GM21528 (cell line): ENCODE measurements at regions not wholly inside any gene's neighbourhood (a gene's known extent, or its start where the extent isn't known, plus 50 kb on each side); places are given as distances from the start of the nearest gene placed in this dataset.
"Not testable (repeated sequence)": the region's sequence is repeated elsewhere in the genome, so short reads cannot be mapped to it uniquely, and the experiment has no call there.

Experiments
- ATAC-seq: cut with Tn5 transposase; IDR thresholded peaks from one replicate; pipeline ENCODE4 v1.9.1; 2021; ENCODE audit warnings: mild to moderate bottlenecking, moderate library complexity; ENCODE audit not compliant: unreplicated experiment, low FRiP score

DNA sequence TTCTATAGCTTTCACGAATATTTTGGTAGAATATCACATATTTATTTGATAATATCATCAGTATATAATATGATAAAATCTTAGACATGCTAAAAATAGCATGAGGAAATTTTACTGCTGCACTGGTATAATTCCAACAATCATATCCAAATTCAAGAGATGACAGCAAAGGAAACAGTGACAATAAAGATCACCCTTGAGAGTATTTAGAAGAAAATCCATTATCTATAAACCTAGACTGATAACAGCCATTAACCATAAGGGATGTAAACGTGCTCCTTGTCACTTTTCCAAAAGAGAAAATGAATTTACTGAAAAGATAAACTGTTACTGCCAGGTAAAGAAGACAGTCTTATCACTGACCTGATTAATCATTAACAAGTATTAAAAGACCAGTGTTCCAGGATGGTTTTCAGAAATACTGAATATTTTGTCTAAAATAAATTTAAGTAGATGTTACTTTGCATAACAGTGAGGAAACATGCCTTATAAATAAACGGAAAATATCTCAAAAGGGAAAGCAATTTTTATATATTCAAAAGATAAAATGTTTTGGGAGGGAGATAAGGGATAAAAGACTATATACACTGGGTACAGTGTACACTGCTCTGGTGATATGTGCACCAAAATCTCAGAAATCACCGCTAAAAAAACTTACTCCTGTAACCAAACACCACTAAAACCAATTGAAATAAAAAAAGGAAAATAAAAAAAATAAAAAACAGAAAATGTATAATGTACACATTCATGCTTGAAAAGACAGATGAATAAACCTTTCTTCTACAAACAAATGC lies 1704.7 kb downstream of the HACE1 start:
- ATAC-seq: no peak

- ATAC-seq: no peak
Observed at GRCh38 chr6:103153016-103153415, 1706.7 kb downstream of the HACE1 start.

- no peak for ATAC-seq
Observed at GRCh38 chr6:103142902-103143301, 1716.8 kb downstream of the HACE1 start.

- no peak for ATAC-seq
Observed at GRCh38 chr6:103140308-103141027, 1719.3 kb downstream of the HACE1 start.

- ATAC-seq: no peak
Observed at GRCh38 chr6:103139377-103139776, 1720.3 kb downstream of the HACE1 start.

- ATAC-seq: no peak
Observed at GRCh38 chr6:103124471-103124870, 1731.0 kb downstream of the GRIK2 start.

- ATAC-seq: no peak
Observed at GRCh38 chr6:103122766-103123601, 1729.5 kb downstream of the GRIK2 start.

DNA sequence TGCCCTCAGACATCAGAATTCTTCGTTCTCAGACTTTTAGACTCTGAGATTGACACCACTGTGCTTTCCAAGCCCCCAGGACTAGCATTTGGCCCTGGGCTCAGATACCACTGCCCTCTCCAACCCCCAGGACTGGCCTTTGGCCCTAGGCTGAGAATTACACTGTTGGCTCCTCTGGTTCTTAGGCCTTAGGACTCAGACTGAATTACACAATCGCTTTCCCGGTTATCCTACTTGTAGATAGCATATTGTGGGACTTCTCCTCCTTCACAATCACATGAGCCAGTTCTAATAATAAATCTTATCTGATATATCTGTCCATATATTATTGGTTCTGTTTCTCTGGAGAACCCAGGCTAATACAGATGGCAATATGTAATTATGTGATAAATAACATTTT lies 1725.5 kb downstream of the GRIK2 start:
- no peak for ATAC-seq

- no peak for ATAC-seq
Observed at GRCh38 chr6:103114582-103114981, 1721.1 kb downstream of the GRIK2 start.

- no peak for ATAC-seq
Observed at GRCh38 chr6:103113416-103113815, 1719.9 kb downstream of the GRIK2 start.

DNA sequence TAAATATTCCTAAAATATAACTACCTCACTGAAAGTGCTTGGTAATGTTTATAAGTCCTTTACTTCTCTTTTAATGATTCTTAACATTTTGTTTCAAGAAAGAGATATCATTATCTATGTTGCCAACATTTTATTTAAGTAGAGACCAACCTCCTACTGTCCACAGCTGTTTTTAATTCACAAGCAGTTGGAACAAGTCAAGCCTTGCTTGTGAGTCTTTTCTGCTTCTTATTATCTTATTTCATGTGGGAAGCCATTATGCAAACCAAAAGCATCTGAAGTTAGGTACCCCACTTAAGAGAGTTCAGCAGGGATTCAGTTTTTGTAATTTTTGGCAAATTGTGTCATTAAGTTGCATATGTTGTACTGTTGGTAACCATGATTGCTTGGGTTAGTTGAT lies 1714.5 kb downstream of the GRIK2 start:
- ATAC-seq: no peak

GRCh38 chr6:103105686-103106085 lies 1712.2 kb downstream of the GRIK2 start:
- ATAC-seq: no peak

DNA sequence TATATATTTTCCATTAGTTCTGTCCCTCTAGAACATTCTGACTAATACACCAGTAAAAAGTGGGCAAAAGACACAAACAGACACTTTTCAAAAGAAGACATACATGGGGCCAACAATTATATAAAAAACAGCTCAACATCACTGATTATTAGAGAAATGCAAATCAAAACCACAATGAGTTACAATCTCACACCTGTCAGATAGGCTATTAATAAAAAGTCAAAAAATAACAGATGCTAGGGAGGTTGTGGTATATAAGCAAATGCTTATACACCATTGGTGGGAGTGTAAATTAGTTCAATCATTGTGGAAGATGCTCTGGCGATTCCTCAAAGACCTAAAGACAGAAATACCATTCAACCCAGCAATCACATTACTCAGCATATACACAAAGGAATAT lies 1707.8 kb downstream of the GRIK2 start:
- ATAC-seq: no peak

DNA sequence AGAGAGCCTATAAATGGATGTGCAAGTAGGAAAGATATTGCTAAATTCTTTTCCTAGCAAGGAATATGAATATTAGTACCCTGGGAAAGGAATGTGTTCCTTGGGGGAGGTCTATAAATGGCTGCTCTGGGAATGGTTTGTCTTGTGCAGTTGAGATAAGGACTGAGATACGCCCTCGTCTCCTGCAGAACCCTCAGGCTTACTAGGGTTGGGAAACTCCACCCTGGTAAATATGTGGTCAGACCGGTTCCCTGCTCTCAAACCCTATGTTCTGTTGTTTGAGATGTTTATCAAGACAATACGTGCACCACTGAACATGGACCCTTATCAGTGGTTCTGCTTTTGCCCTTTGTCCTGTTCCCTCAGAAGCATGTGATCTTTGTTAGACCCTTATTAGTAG lies 1698.9 kb downstream of the GRIK2 start:
- not testable (repeated sequence) for ATAC-seq

DNA sequence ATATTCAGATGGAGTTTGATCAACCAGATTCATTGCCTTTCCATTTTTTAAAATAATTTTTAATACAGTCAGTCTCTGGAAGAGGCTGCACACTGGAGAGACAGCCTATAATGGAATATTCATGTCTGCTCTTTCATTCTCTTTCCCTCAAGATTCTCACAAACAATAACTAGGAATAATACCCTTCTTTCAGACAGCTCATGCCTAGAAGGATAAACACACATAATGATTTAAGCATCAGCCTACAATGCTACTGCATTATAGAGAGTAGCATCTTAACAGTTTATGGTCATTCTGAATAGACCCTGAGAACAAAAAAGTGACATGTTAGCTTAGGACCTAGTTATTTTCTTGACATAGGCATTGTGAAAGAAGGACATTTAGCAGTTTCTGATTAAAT lies 1692.3 kb downstream of the GRIK2 start:
- no peak for ATAC-seq

GRCh38 chr6:103081876-103082630 lies 1688.5 kb downstream of the GRIK2 start:
- ATAC-seq: no peak

DNA sequence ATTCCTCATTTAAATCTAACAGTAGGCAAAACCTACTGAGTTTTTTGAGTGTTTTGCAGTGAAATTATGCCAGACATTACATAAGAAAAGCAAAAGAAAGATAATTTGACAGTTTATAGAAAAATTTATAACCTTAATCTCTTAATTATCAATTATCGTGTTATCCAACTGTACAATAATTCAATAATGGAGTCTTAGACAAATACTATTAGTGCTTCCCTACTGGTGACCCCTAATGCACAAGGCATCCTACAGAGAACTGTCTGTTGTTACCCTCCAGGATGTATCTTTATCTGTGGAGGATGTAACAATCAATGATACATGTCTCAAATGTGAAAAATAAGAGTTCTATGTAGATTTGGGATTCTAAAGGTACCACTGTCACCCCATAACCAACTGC lies 1687.6 kb downstream of the GRIK2 start:
- ATAC-seq: no peak

DNA sequence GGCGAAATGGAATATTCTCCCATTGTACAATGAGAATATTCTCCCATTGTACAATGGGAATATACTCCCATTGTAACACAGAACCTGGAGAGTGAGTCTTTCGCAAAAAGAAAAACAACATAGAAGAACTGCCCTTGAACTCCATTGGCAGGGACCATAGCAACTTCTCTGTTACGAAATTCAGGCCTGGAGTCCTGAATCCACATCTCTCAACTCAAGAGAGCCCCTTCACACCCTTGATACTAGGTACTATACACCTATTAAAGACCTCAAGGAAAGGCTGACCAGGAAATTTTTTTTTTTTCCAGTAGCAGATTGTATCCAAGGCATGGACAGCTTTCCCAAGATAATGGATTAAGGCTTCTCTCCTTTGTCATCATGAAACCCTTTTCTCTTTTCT lies 1687.0 kb downstream of the GRIK2 start:
- no peak for ATAC-seq

- ATAC-seq: no peak
Observed at GRCh38 chr6:103079867-103080266, 1686.4 kb downstream of the GRIK2 start.

DNA sequence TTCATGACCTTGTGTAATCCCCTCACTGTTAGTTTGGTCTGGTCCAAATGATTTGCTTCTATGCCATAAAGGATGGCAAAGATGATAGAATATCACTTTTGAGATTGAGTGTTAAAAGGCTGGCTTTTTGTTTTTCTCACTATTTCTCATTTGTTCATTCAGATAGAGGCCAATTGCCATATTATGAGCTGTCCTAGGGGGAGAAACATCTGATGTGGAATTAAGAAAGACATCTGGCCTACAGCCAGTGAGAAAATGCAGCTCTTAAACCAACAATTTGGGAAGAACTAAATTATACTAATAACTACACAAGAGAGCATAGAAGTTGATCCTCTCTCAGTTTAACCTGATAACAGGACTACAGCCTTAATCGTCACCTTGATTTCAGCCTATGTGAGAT lies 1668.6 kb downstream of the GRIK2 start:
- ATAC-seq: no peak
